ENCODE measurements at regions not wholly inside any gene's neighbourhood (a gene's known extent, or its start where the extent isn't known, plus 50 kb on each side); places are given as distances from the start of the nearest gene placed in this dataset.

GRCh38 chr5:161064781-161065180 is 212.8 kb upstream of the ATP10B start:
- TF ChIP-seq POLR2A (IDR thresholded peaks at IDR 0.05) (no peak), CTCF (IDR thresholded peaks at IDR 0.05) (no peak)
